ENCODE measurements at regions not wholly inside any gene's neighbourhood (a gene's known extent, or its start where the extent isn't known, plus 50 kb on each side); places are given as distances from the start of the nearest gene placed in this dataset.

DNA sequence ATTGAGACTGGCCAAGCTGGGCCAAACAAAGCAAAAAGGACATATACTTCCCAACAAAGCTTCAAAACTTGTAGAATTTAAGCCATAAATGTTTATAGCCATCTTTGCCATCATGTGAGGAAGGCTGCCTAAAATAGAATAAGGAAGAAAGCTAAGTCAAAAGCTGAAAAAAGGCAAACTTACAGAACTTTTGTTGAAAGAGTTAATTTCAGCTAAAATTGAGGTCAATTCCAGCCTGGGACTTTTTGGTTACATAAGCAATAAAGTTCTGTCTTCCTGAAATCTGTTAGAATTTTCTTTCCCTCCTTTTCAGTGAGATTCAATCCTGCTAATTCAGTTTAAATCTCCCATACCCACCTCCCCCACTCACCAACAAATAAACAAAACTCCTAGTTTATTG lies 227.9 kb upstream of the MARCKS start:
- TF ChIP-seq RAD21 (IDR thresholded peaks at IDR 0.05; ENCODE audit: low read depth) (no peak), POLR2AphosphoS5 (IDR thresholded peaks at IDR 0.05; ENCODE audit: low read depth, low read length) (no peak), SIN3A (IDR thresholded peaks at IDR 0.05; ENCODE audit: low read depth) (no peak), JUND (IDR thresholded peaks at IDR 0.05) (no peak), FOSL1 (IDR thresholded peaks at IDR 0.05; ENCODE audit: low read depth) (no peak), POLR2A (IDR thresholded peaks at IDR 0.05; ENCODE audit: borderline replicate concordance, extremely low read depth, insufficient read depth, insufficient read length) (no peak), EZH2 (IDR thresholded peaks at IDR 0.05) (no peak), ZNF274 (IDR thresholded peaks at IDR 0.05; ENCODE audit: low read depth, low read length) (no peak)
- TF ChIP-seq, protein P1, sequence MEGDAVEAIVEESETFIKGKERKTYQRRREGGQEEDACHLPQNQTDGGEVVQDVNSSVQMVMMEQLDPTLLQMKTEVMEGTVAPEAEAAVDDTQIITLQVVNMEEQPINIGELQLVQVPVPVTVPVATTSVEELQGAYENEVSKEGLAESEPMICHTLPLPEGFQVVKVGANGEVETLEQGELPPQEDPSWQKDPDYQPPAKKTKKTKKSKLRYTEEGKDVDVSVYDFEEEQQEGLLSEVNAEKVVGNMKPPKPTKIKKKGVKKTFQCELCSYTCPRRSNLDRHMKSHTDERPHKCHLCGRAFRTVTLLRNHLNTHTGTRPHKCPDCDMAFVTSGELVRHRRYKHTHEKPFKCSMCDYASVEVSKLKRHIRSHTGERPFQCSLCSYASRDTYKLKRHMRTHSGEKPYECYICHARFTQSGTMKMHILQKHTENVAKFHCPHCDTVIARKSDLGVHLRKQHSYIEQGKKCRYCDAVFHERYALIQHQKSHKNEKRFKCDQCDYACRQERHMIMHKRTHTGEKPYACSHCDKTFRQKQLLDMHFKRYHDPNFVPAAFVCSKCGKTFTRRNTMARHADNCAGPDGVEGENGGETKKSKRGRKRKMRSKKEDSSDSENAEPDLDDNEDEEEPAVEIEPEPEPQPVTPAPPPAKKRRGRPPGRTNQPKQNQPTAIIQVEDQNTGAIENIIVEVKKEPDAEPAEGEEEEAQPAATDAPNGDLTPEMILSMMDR (IDR thresholded peaks at IDR 0.05 in 2 of 3, conservative IDR thresholded peaks at IDR 0.05 in 1 of 3; ENCODE audit: borderline replicate concordance in 1 of 3, insufficient read depth in 1 of 3, low read depth in 2 of 3, low read length in 2 of 3), result no peak
- TF ChIP-seq, protein P2, sequence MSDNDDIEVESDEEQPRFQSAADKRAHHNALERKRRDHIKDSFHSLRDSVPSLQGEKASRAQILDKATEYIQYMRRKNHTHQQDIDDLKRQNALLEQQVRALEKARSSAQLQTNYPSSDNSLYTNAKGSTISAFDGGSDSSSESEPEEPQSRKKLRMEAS (IDR thresholded peaks at IDR 0.05), result no peak
